Astrocyte (in vitro differentiated cells and primary cell): ENCODE measurements at regions not wholly inside any gene's neighbourhood (a gene's known extent, or its start where the extent isn't known, plus 50 kb on each side); places are given as distances from the start of the nearest gene placed in this dataset.

Source experiments
- CTCF ChIP-seq: IDR thresholded peaks from 2 replicates; pipeline ENCODE4 v1.5.1; 2011; ENCODE audit warnings: low read depth, mild to moderate bottlenecking, inconsistent platforms, low read length, moderate library complexity; ENCODE audit not compliant: insufficient read depth
- EZH2 ChIP-seq: IDR thresholded peaks from 2 replicates; pipeline ENCODE4 v1.6.1; 2012; ENCODE audit warnings: mild to moderate bottlenecking, low read length, inconsistent platforms; ENCODE audit not compliant: insufficient read depth

- TF ChIP-seq CTCF (no peak), EZH2 (no peak)
These were observed 77.3 kb downstream of the WNT5A start for GRCh38 chr3:55409806-55410205.
